GM21381 (cell line): ENCODE measurements at regions not wholly inside any gene's neighbourhood (a gene's known extent, or its start where the extent isn't known, plus 50 kb on each side); places are given as distances from the start of the nearest gene placed in this dataset.

Experiments used
- ATAC-seq: cut with Tn5 transposase; IDR thresholded peaks from one replicate; pipeline ENCODE4 v1.9.1; 2021; ENCODE audit warnings: mild to moderate bottlenecking, moderate library complexity; ENCODE audit not compliant: unreplicated experiment

DNA sequence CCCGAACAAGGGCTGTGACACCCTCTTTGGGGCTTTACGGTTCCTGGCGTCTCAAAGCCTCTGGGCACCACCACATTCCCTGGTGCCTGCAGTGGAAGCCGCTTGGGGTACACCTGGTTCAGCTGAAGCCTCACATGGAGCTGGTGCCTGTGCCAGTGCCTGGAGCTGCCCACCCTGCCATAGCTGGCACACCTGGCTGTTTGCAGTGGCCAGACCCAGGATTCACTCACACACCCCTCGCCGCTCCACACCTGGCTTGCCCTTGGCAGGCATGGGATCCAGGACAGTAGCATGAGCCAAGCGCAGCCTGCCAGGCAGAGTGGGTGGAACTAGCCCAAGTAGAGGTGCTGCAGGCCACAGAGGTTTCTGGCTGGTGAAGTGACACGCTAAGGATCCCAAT lies 641.8 kb downstream of the TLE4 start:
- ATAC-seq: no peak

- ATAC-seq: no peak
These were observed 636.9 kb downstream of the TLE4 start for GRCh38 chr9:80208696-80209095.

DNA sequence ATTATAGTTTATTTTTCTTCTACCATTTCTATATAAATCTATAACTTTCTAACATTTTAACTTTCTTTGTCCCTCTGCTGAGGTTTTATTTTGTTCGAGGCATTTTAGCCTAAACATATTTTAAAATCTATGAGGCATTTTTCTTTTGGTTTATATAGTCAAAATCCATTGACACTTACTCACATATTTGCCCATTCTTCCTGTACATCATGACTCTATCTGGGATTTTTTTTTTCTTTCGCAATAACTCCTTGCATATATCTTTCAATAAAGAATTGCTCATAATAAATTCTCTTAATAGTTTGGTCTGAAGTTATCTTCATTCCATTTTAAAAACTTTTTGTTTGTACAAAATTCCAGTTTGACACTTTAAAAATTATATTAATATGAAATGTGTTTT lies 632.3 kb downstream of the TLE4 start:
- ATAC-seq: no peak

GRCh38 chr9:80197661-80198060 lies 625.9 kb downstream of the TLE4 start:
- no peak for ATAC-seq

DNA sequence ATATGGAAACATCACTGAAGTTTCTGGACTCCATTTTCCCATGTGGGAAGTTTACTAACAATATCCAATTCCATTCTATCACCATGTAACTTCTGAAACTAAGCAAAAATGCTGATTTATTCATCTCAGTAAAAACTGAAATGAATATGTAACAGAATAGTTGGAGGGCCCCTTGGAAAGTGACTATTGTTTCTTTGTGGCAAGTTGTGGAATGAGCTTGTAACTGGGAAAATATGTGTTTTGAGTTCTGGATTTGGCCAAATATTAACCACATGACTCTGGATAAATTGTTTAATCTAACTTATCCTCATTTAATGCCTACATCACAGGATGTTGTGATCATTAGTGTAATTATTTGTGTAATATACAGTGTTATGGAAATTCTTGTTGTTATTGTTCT lies 619.3 kb downstream of the TLE4 start:
- ATAC-seq: no peak

- ATAC-seq: no peak
These were observed 616.8 kb downstream of the TLE4 start for GRCh38 chr9:80188579-80188978.

DNA sequence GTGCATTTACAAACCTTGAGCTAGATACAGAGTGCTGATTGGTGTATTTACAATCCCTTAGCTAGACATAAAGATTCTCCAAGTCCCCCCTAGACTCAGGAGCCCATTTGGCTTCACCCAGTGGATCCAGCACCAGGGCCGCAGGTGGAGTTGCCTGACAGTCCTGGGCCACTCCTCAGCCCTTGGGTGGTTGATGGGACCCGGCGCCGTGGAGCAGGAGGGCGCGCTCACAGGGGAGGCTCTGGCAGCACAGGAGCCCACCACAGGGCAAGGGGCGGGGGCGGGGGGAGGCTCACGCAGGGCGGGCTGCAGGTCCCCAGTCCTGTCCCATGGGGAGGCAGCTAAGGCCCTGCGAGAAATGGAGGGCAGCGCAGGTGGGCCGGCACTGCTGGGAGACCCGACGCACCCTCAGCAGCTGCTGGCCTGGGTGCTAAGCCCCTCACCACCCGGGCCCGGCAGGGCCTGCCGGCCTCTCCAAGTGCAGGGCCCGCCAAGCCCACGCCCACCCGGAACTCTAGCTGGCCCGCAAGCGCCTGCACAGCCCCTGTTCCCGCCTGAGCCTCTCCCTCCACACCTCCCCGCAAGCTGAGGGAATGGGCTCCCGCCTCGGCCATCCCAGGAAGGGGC lies 613.5 kb downstream of the TLE4 start:
- ATAC-seq: no peak

GRCh38 chr9:80177949-80178480 lies 606.2 kb downstream of the TLE4 start:
- no peak for ATAC-seq

DNA sequence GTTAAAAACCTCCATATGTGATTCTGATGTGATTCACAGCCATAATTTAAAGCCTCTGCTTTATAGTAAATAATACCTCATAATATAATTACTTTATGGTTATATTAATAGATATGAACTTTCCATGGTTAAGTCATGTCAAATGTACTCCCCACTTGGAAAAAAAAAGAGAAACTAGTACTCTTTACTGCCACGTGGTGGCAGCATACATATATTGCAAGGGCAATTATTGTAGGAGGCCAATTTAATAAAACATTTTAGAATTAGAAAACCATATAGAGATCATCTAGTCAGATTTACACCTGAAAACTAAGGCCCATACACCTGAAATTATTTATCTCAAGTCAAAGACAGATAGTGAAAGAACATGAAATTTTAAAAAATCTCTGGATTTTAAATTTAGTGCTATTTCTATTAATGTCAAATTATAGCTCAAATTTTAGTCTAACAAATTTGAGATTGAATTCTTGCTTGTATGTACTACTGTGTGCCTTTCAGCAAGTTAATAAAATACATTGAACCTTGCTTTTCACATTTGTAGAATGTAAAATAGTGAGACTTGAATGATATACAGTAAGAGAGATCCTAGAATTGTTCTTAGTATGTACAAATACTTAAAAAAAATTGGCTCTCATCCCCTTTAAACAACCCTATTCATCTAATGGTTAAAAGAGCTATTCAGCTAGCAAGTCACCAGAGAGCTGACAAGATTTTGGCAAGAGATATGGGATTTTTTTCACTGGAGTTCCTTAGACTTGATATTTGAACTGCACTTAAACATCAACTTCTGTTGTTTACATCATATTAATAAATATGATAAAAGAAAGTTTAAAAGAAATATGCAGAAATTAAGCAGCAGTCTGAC lies 603.8 kb downstream of the TLE4 start:
- no peak for ATAC-seq

DNA sequence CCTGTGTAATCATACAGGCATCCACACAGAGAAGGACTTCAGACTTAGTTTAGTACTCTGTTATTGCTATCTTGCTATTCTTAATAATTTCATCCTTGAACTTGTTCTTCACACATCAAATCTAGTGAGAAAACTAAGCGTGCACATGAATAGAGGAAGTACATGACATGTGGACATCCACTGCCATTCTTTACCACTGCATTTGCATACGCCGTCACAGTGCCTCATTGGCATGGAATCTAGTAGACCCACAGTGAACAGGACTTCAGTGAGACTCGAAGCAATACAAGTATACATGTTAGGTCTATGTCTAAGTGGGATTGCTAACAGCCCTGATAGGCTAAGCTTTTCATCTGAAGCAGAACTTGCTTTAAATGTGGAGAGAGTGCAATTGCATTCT lies 592.1 kb downstream of the TLE4 start:
- ATAC-seq: no peak

- no peak for ATAC-seq
These were observed 586.9 kb downstream of the TLE4 start for GRCh38 chr9:80158554-80159170.

- no peak for ATAC-seq
These were observed 586.4 kb downstream of the TLE4 start for GRCh38 chr9:80158131-80158530.

GRCh38 chr9:80157561-80157983 lies 585.8 kb downstream of the TLE4 start:
- ATAC-seq: no peak

DNA sequence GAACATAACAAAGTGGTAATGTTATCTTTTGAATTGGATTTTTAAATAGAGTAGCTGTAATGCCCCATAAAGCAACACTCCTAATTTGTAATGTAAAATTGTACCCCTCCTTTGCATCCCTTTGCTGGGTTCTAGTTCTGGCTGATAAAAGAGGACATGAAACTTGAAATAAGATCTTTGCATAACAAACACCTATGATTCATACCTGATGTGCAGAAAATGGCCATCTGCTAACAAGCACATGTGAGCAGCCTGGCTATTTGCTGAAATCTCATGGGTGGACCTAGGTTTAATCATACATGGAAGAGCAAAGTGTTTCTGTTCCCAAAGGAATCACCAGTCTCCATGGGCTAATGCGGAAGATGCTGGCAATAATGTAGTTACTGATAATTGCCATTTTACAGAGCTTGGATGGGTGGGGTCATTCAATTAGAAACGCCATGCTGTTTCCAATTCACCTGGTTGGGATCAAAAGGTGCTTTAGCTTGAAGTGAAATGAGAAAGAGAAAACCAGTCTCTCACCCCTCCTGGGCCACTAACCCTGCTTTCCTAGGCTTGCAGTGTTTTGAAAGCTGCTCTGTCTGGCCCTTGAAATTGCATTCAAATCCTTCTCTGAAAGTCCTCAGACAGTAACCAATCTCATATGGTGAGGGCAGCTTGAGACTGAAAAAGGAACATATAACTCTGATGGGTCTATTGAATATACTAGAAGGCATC lies 585.1 kb downstream of the TLE4 start:
- ATAC-seq: no peak

- no peak for ATAC-seq
These were observed 584.5 kb downstream of the TLE4 start for GRCh38 chr9:80156262-80156661.

DNA sequence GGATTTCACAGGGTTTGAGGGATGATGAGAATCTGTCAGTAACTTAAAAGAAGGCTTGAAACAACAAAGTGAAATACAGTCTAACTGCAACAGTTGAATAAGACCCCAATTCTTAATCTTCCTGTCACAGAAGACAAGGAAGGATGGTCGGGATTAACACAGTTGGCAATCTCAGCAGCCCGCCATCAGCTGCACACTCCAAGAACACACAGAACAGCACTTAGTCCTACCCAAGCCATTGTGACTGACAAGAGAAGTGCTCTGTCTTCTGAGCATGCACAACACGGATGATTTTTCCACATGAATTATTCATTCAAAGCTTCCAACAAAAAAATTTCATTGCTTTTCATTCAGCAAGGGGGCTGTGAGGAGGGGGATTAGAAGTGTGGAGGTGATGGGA lies 576.1 kb downstream of the TLE4 start:
- ATAC-seq: no peak

GRCh38 chr9:80146466-80146865 lies 574.7 kb downstream of the TLE4 start:
- no peak for ATAC-seq

DNA sequence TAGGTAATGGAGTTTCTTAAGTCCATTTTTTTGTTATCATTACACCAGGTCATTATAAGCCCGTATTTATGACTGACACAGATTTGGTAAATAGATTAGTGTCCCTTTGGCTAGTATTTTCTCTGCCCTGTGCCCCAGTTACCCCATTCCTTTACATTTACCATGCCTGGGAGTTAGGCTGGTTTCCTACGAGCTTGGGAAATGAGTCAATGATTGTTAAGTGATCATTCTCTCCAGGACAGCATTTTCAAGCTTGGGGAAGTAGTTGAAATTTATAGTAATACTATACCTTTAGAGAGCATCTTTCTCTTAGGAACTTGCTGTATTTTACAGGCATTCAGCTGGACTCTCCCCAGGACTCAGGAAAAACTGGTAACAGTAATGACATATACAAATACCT lies 573.1 kb downstream of the TLE4 start:
- no peak for ATAC-seq

DNA sequence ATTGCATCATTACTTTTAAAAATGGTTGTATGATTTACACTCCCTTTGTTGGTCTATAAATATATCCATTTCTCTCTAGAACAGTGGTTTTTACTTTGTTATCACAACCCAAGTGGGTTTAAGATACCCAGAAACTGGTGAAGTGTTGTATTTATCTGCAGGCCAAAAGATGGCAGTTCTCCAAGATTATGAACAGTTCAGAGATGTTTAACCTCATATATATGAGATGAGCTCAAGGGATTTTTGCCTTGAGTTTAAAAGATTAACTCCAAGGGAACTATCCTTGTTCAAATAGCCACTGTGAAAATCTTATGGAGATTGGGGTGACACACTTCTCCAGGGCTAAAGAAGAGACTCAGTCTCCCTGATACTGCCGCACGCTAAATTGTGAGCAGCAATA lies 572.6 kb downstream of the TLE4 start:
- no peak for ATAC-seq

- no peak for ATAC-seq
These were observed 572.1 kb downstream of the TLE4 start for GRCh38 chr9:80143899-80144298.

DNA sequence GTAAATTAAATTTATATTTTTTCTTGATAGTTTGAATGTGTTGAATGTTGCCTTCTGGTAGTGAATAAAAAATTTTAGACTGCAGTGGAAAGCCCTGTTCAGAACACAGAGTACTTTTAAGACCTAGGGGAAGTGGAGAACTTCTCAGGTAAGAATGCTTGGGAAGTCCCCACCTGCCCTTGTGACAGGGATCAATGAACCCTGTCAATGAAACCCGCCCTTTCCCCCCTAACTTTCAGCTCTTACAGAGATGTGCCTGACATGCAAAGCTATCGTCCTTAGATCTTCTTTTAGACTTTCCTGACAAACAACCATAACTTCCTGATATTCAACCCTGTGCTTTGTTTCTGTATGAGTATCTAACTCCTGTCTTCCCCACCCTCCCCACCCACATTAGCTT lies 562.7 kb downstream of the TLE4 start:
- ATAC-seq: peak; percentile 93
